ENCODE measurements at regions not wholly inside any gene's neighbourhood (a gene's known extent, or its start where the extent isn't known, plus 50 kb on each side); places are given as distances from the start of the nearest gene placed in this dataset.

GRCh38 chr10:93222876-93223275 lies 149.2 kb downstream of the CYP26A1 start:
- TF ChIP-seq POLR2AphosphoS5 (IDR thresholded peaks at IDR 0.05), result no peak
- TF ChIP-seq POLR2A (IDR thresholded peaks at IDR 0.05), result no peak
- TF ChIP-seq CTCF (IDR thresholded peaks at IDR 0.05), result no peak
- TF ChIP-seq EP300 (IDR thresholded peaks at IDR 0.05), result no peak
- no peaks in the 10 kb centered on the region for H3K27me3 ChIP-seq
- DNase-seq (ENCODE audit: low spot score in 2 of 2), result no peak
- no peak overlapping the region for H3K27ac ChIP-seq
- no peak overlapping the region for H3K4me3 ChIP-seq
- no peaks in the 10 kb centered on the region for H3K4me1 ChIP-seq
- H3K36me3 ChIP-seq, result no peaks in the 10 kb centered on the region
- H3K9me3 ChIP-seq, result no peaks in the 10 kb centered on the region

GRCh38 chr10:93223336-93223735 lies 149.6 kb downstream of the CYP26A1 start:
- no peak for DNase-seq (ENCODE audit: low spot score in 2 of 2)
- H3K4me3 ChIP-seq, result no peak overlapping the region
- H3K4me1 ChIP-seq, result no peaks in the 10 kb centered on the region
- no peak overlapping the region for H3K27ac ChIP-seq
- TF ChIP-seq POLR2A (IDR thresholded peaks at IDR 0.05) (no peak), POLR2AphosphoS5 (IDR thresholded peaks at IDR 0.05) (no peak), EP300 (IDR thresholded peaks at IDR 0.05) (no peak), CTCF (IDR thresholded peaks at IDR 0.05) (no peak)
- WGBS, result 91% methylated on average over 3 of the region's 3 CpGs
- H3K36me3 ChIP-seq, result no peaks in the 10 kb centered on the region
- no peaks in the 10 kb centered on the region for H3K9me3 ChIP-seq
- H3K27me3 ChIP-seq, result no peaks in the 10 kb centered on the region

- 87% methylated on average over 5 of the region's 5 CpGs for WGBS
- Histone ChIP-seq H3K4me1 (no peaks in the 10 kb centered on the region), H3K36me3 (no peaks in the 10 kb centered on the region), H3K4me3 (no peak overlapping the region), H3K27me3 (no peaks in the 10 kb centered on the region), H3K27ac (no peak overlapping the region), H3K9me3 (no peaks in the 10 kb centered on the region)
- no peak for DNase-seq (ENCODE audit: low spot score in 2 of 2)
- TF ChIP-seq POLR2A (IDR thresholded peaks at IDR 0.05) (no peak), CTCF (IDR thresholded peaks at IDR 0.05) (no peak), POLR2AphosphoS5 (IDR thresholded peaks at IDR 0.05) (no peak), EP300 (IDR thresholded peaks at IDR 0.05) (no peak)
Measured at GRCh38 chr10:93224005-93224779, 150.5 kb downstream of the CYP26A1 start.

- WGBS, result 71% methylated on average over 5 of the region's 6 CpGs
Measured at GRCh38 chr10:93225938-93226337, 152.2 kb downstream of the CYP26A1 start.

More at GRCh38 chr10:93225938-93226337, 152.2 kb downstream of the CYP26A1 start:
- H3K27ac ChIP-seq, result no peak overlapping the region
- no peaks in the 10 kb centered on the region for H3K36me3 ChIP-seq
- H3K4me3 ChIP-seq, result no peak overlapping the region
- no peaks in the 10 kb centered on the region for H3K27me3 ChIP-seq
- H3K9me3 ChIP-seq, result no peaks in the 10 kb centered on the region
- H3K4me1 ChIP-seq, result no peaks in the 10 kb centered on the region
- no peak for DNase-seq (ENCODE audit: low spot score in 2 of 2)
- TF ChIP-seq CTCF (IDR thresholded peaks at IDR 0.05), result no peak
- no peak for TF ChIP-seq POLR2AphosphoS5 (IDR thresholded peaks at IDR 0.05)
- no peak for TF ChIP-seq POLR2A (IDR thresholded peaks at IDR 0.05)
- TF ChIP-seq EP300 (IDR thresholded peaks at IDR 0.05), result no peak

Measured in suprapubic skin (tissue), 4 donors.